T-cell (primary cell): ENCODE measurements at regions not wholly inside any gene's neighbourhood (a gene's known extent, or its start where the extent isn't known, plus 50 kb on each side); places are given as distances from the start of the nearest gene placed in this dataset.

Experiments used
- ATAC-seq, 4 experiments: fragments of 200-7000 bp in 3 of 4; fragments of 150-1000 bp in 1 of 4; cut with Tn5 transposase; replicated peaks in 1 of 4; 1 replicate in 3 of 4; 2 replicates in 1 of 4; pipeline ENCODE4 v1.10.0; 2021; ENCODE audit warnings: moderate library complexity in 3 of 4, mild to moderate bottlenecking in 2 of 4, moderate number of reproducible peaks in 1 of 4
- CTCF ChIA-PET, 2 donors: fragments of 300-600 bp; sonication (Branson Sonifier 250); formaldehyde crosslinking; loops; one replicate each; lab custom pipeline; 2022; ENCODE audit warnings: antibody characterized with exemption in 2 of 2; lab: Charles Lee
- POLR2A ChIA-PET, 2 donors: fragments of 300-600 bp; sonication (Branson Sonifier 250); formaldehyde crosslinking; loops; one replicate each; lab custom pipeline; 2022; ENCODE audit warnings: antibody characterized with exemption in 2 of 2; lab: Charles Lee
- DNase-seq, 35 experiments: peaks; one replicate each; pipeline versions ENCODE4 v3.0.0 to v3.0.0-alpha.2; 2013 to 2023
- H3K27ac ChIP-seq: one replicate; pipeline ENCODE4 v1.5.1; 2013; ENCODE audit warnings: low read length
- H3K27me3 ChIP-seq, 2 experiments: replicated peaks in 1 of 2; 1 replicate in 1 of 2; 2 replicates in 1 of 2; pipeline versions ENCODE4 v1.6.1 to v1.7.0; 2013; ENCODE audit warnings: low read length in 1 of 2, mixed read lengths in 1 of 2; ENCODE audit not compliant: control insufficient read depth in 2 of 2, insufficient read depth in 2 of 2; ENCODE audit errors: extremely low read depth in 1 of 2
- H3K36me3 ChIP-seq, 2 donors: 1 replicate in 1 of 2; 2 replicates in 1 of 2; pipeline versions ENCODE4 v1.6.1 to v1.7.0; 2013; ENCODE audit warnings: low read length in 1 of 2; ENCODE audit not compliant: control insufficient read depth in 2 of 2, insufficient read depth in 1 of 2; ENCODE audit errors: extremely low read depth in 1 of 2
- H3K4me1 ChIP-seq, 2 experiments: 1 replicate in 1 of 2; 2 replicates in 1 of 2; pipeline versions ENCODE4 v1.6.1 to v1.7.0; 2013; ENCODE audit warnings: low read length in 2 of 2, mixed read lengths in 1 of 2; ENCODE audit not compliant: insufficient read depth in 2 of 2, control insufficient read depth in 1 of 2; ENCODE audit errors: extremely low read depth in 1 of 2
- H3K4me3 ChIP-seq, 2 donors: 1 replicate in 1 of 2; 2 replicates in 1 of 2; pipeline versions ENCODE4 v1.5.1 to v1.7.0; 2013; ENCODE audit warnings: mild to moderate bottlenecking in 2 of 2, low read length in 1 of 2, moderate library complexity in 1 of 2; ENCODE audit not compliant: control insufficient read depth in 1 of 2; ENCODE audit errors: extremely low read depth in 1 of 2
- H3K9me3 ChIP-seq: 2 replicates; pipeline ENCODE4 v1.7.0; 2013
- H3K27ac Mint-ChIP-seq, 2 donors: one replicate each; pipeline ENCODE4 v1.8.0; 2020 to 2021; ENCODE audit warnings: mild to moderate bottlenecking in 2 of 2, mixed read lengths in 2 of 2
- H3K27me3 Mint-ChIP-seq, 2 donors: one replicate each; pipeline ENCODE4 v1.8.0; 2021 to 2022; ENCODE audit warnings: mixed read lengths in 2 of 2
- H3K36me3 Mint-ChIP-seq: one replicate; pipeline ENCODE4 v1.8.0; 2021; ENCODE audit warnings: mixed read lengths
- H3K4me1 Mint-ChIP-seq, 3 donors: one replicate each; pipeline ENCODE4 v1.8.0; 2020 to 2022; ENCODE audit warnings: mixed read lengths in 3 of 3, mild to moderate bottlenecking in 1 of 3
- H3K4me3 Mint-ChIP-seq, 3 donors: one replicate each; pipeline ENCODE4 v1.8.0; 2020 to 2022; ENCODE audit warnings: mild to moderate bottlenecking in 3 of 3, mixed read lengths in 3 of 3, moderate library complexity in 3 of 3
- H3K9me3 Mint-ChIP-seq, 3 donors: one replicate each; pipeline ENCODE4 v1.8.0; 2020 to 2022; ENCODE audit warnings: mixed read lengths in 3 of 3
- WGBS: methylation state at CpG from one replicate; pipeline ENCODE4 v1.1.5; 2013; ENCODE audit warnings: missing lambda C conversion rate; ENCODE audit not compliant: insufficient coverage; 5-methylcytosine and 5-hydroxymethylcytosine counted together

GRCh38 chr3:56862352-56863062 lies 60.8 kb upstream of the ARHGEF3 start:
- Mint-ChIP-seq H3K9me3 (no peaks in the 10 kb centered on the region), H3K27ac (peak overlapping the region; percentile 47 to 80), H3K4me3 (no peak overlapping the region), H3K27me3 (no peaks in the 10 kb centered on the region), H3K4me1 (peaks cover 74 to 84% (median 74%) of the 10 kb centered on the region in 3 donors), H3K36me3 (peaks cover 14% of the 10 kb centered on the region)
- 83% methylated on average over 2 of the region's 6 CpGs for WGBS
- DNase-seq, result no peak
- ChIA-PET CTCF (interaction anchor here in 1 of 2 donors (1.0 kb wide), 1 partner anchor 54 kb away, joined by 3 read pairs; no protein-coding TSS in a partner anchor), POLR2A (interaction anchor here in 1 of 2 donors (0.6 kb wide), 1 partner anchor 74 kb away, joined by 5 read pairs; no protein-coding TSS in a partner anchor)
- ATAC-seq, result peak in 1 of 4 experiments; percentile 37
- peaks cover 0 to 2% of the 10 kb centered on the region in 2 donors for H3K36me3 ChIP-seq
- no peaks in the 10 kb centered on the region for H3K27me3 ChIP-seq
- H3K4me1 ChIP-seq, result peaks cover 31 to 46% of the 10 kb centered on the region in 2 experiments
- H3K27ac ChIP-seq, result no peak overlapping the region
- H3K4me3 ChIP-seq, result no peak overlapping the region
- H3K9me3 ChIP-seq, result no peaks in the 10 kb centered on the region

GRCh38 chr3:56861511-56861910 lies 59.8 kb upstream of the ARHGEF3 start:
- H3K4me3 Mint-ChIP-seq, result peak overlapping the region in 1 of 3 donors; percentile 32
- ChIA-PET CTCF (interaction anchor here (0.6 to 1.3 kb wide), 2 partner anchors 126 to 800 kb away, joined by 3 read pairs; no protein-coding TSS in a partner anchor), POLR2A (interaction anchor here in 1 of 2 donors (0.6 kb wide), 1 partner anchor 75 kb away, joined by 5 read pairs; no protein-coding TSS in a partner anchor)
- no peaks in the 10 kb centered on the region for H3K27me3 Mint-ChIP-seq
- ATAC-seq (no peak), DNase-seq (no peak)
- WGBS, result 100% methylated on average over 1 of the region's 3 CpGs
- H3K9me3 Mint-ChIP-seq, result no peaks in the 10 kb centered on the region
- Histone ChIP-seq H3K27me3 (no peaks in the 10 kb centered on the region), H3K27ac (peak overlapping the region; percentile 31), H3K36me3 (peaks cover 0 to 2% of the 10 kb centered on the region in 2 donors), H3K4me1 (peaks cover 31 to 46% of the 10 kb centered on the region in 2 experiments), H3K4me3 (no peak overlapping the region), H3K9me3 (no peaks in the 10 kb centered on the region)
- H3K4me1 Mint-ChIP-seq, result peaks cover 75 to 82% (median 75%) of the 10 kb centered on the region in 3 donors
- H3K27ac Mint-ChIP-seq, result peak overlapping the region; percentile 85 to 87
- H3K36me3 Mint-ChIP-seq, result peaks cover 11% of the 10 kb centered on the region

- 43% methylated on average over 1 of the region's 3 CpGs for WGBS
- ChIA-PET POLR2A (no interaction called here), CTCF (interaction anchor here (0.6 to 1.3 kb wide), 3 partner anchors 21 to 801 kb away, joined by 3 to 5 read pairs (median 3); no protein-coding TSS in a partner anchor)
- peaks cover 31 to 46% of the 10 kb centered on the region in 2 experiments for H3K4me1 ChIP-seq
- peak overlapping the region; percentile 32 to 43 (median 37) for H3K4me3 Mint-ChIP-seq
- H3K27me3 Mint-ChIP-seq, result no peaks in the 10 kb centered on the region
- H3K9me3 ChIP-seq, result no peaks in the 10 kb centered on the region
- peak overlapping the region; percentile 31 for H3K27ac ChIP-seq
- peaks cover 74 to 82% (median 77%) of the 10 kb centered on the region in 3 donors for H3K4me1 Mint-ChIP-seq
- H3K36me3 Mint-ChIP-seq, result peaks cover 11% of the 10 kb centered on the region
- no peak overlapping the region for H3K4me3 ChIP-seq
- DNase-seq (peak in 3 of 35 experiments; percentile 2 to 16 (median 6)), ATAC-seq (peak in 3 of 4 experiments; percentile 32 to 67 (median 34))
- H3K36me3 ChIP-seq, result peaks cover 0 to 2% of the 10 kb centered on the region in 2 donors
- H3K9me3 Mint-ChIP-seq, result no peaks in the 10 kb centered on the region
- no peaks in the 10 kb centered on the region for H3K27me3 ChIP-seq
- H3K27ac Mint-ChIP-seq, result peak overlapping the region; percentile 75 to 87
Measured at GRCh38 chr3:56860939-56861338, 59.2 kb upstream of the ARHGEF3 start.

- H3K4me3 ChIP-seq, result no peak overlapping the region
- DNase-seq, result no peak
- peak overlapping the region; percentile 26 for H3K27ac ChIP-seq
- ChIA-PET POLR2A (interaction anchor here in 1 of 2 donors (1.0 kb wide), 1 partner anchor 14 kb away, joined by 4 read pairs; no protein-coding TSS in a partner anchor), CTCF (interaction anchor here (0.6 to 1.3 kb wide), 2 partner anchors 22 to 127 kb away, joined by 3 to 5 read pairs; no protein-coding TSS in a partner anchor)
- H3K36me3 ChIP-seq, result peaks cover 0 to 2% of the 10 kb centered on the region in 2 donors
- Mint-ChIP-seq H3K4me1 (peaks cover 73 to 82% (median 76%) of the 10 kb centered on the region in 3 donors), H3K36me3 (peaks cover 11% of the 10 kb centered on the region), H3K27ac (peak overlapping the region; percentile 75 to 87), H3K27me3 (no peaks in the 10 kb centered on the region), H3K9me3 (no peaks in the 10 kb centered on the region), H3K4me3 (peak overlapping the region; percentile 32 to 43 (median 37))
- no peaks in the 10 kb centered on the region for H3K9me3 ChIP-seq
- peaks cover 29 to 46% of the 10 kb centered on the region in 2 experiments for H3K4me1 ChIP-seq
- H3K27me3 ChIP-seq, result no peaks in the 10 kb centered on the region
- ATAC-seq, result no peak
Measured at GRCh38 chr3:56860351-56860750, 58.6 kb upstream of the ARHGEF3 start.

- POLR2A ChIA-PET, result no interaction called here
- Mint-ChIP-seq H3K27me3 (no peaks in the 10 kb centered on the region), H3K27ac (peak overlapping the region; percentile 84 to 87), H3K4me1 (peaks cover 68 to 74% (median 71%) of the 10 kb centered on the region in 3 donors), H3K9me3 (no peaks in the 10 kb centered on the region), H3K36me3 (peaks cover 9% of the 10 kb centered on the region), H3K4me3 (no peak overlapping the region)
- H3K27ac ChIP-seq, result no peak overlapping the region
- ATAC-seq, result peak; percentile 50 to 71 (median 60)
- peak in 1 of 35 experiments; percentile 20 for DNase-seq
- 17% methylated on average over 1 of the region's 1 CpG for WGBS
- H3K4me1 ChIP-seq, result peaks cover 25 to 41% of the 10 kb centered on the region in 2 experiments
- H3K27me3 ChIP-seq, result no peaks in the 10 kb centered on the region
- H3K9me3 ChIP-seq, result no peaks in the 10 kb centered on the region
- CTCF ChIA-PET, result interaction anchor here (0.6 to 1.7 kb wide), 4 partner anchors 22 to 151 kb away, joined by 3 to 4 read pairs (median 4); no protein-coding TSS in a partner anchor
- H3K4me3 ChIP-seq, result no peak overlapping the region
- H3K36me3 ChIP-seq, result no peaks in the 10 kb centered on the region
Measured at GRCh38 chr3:56858331-56858730, 56.6 kb upstream of the ARHGEF3 start.

- H3K27ac ChIP-seq, result no peak overlapping the region
- H3K4me1 ChIP-seq, result peaks cover 23 to 32% of the 10 kb centered on the region in 2 experiments
- Mint-ChIP-seq H3K9me3 (no peaks in the 10 kb centered on the region), H3K4me1 (peaks cover 63 to 65% (median 64%) of the 10 kb centered on the region in 3 donors), H3K27me3 (no peaks in the 10 kb centered on the region), H3K27ac (peak overlapping the region in 1 of 2 donors; percentile 14), H3K36me3 (peaks cover 15% of the 10 kb centered on the region), H3K4me3 (no peak overlapping the region)
- ChIA-PET CTCF (interaction anchor here (0.6 to 1.7 kb wide), 5 partner anchors 19 to 209 kb away, joined by 3 to 5 read pairs (median 4); no protein-coding TSS in a partner anchor), POLR2A (interaction anchor here in 1 of 2 donors (0.6 kb wide), 1 partner anchor 34 kb away, joined by 6 read pairs; no protein-coding TSS in a partner anchor)
- no peaks in the 10 kb centered on the region for H3K9me3 ChIP-seq
- WGBS, result 94% methylated on average over 3 of the region's 4 CpGs
- peaks cover 0 to 2% of the 10 kb centered on the region in 2 donors for H3K36me3 ChIP-seq
- DNase-seq (no peak), ATAC-seq (no peak)
- H3K4me3 ChIP-seq, result no peak overlapping the region
- no peaks in the 10 kb centered on the region for H3K27me3 ChIP-seq
Measured at GRCh38 chr3:56857178-56857577, 55.4 kb upstream of the ARHGEF3 start.
